K562 (cell line): ENCODE measurements at regions not wholly inside any gene's neighbourhood (a gene's known extent, or its start where the extent isn't known, plus 50 kb on each side); places are given as distances from the start of the nearest gene placed in this dataset.

Source experiments
- ATAC-seq: fragments of 200-7000 bp; cut with Tn5 transposase; 3 replicates; pipeline ENCODE4 v1.9.1; 2020; ENCODE audit warnings: moderate library complexity
- BruUV-seq: library from RNA; stranded (reverse); fragments of 400-500 nt; replicated peaks from 2 replicates; lab custom pipeline; 2021; lab: Mats Ljungman, UMichigan
- CTCF ChIA-PET: fragments of 300-600 bp; formaldehyde crosslinking; extraction: SDS; loops from one replicate; lab custom pipeline; 2021; ENCODE audit warnings: low intra/inter-chr PET ratio; lab: Yijun Ruan, JAX
- POLR2A ChIA-PET: fragments of 300-600, 350-650 bp; sonication (Branson Sonifier 250); formaldehyde crosslinking; extraction: SDS; loops from one replicate; lab custom pipeline; 2021; ENCODE audit warnings: antibody characterized with exemption, inconsistent platforms; lab: Yijun Ruan, JAX
- DNase-seq, 4 experiments: peaks; one replicate each; pipeline versions ENCODE4 v3.0.0 to v3.0.0-alpha.2; 2011 to 2018; ENCODE audit warnings: low spot score in 3 of 4, mixed read lengths in 3 of 4; ENCODE audit errors: extremely low read depth in 1 of 4
- FAIRE-seq: peaks from 2 replicates; lab custom pipeline; 2011; peaks lifted over from hg19 to GRCh38; lab: Jason Lieb, UNC
- H2AFZ ChIP-seq: 2 replicates; pipeline ENCODE4 v1.6.0; 2011; ENCODE audit warnings: low read depth, low read length, control low read depth, inconsistent platforms
- H3K27ac ChIP-seq: fragments of 200-600 bp; 3 replicates; pipeline ENCODE4 v1.8.0; 2011; ENCODE audit warnings: low read depth, mild to moderate bottlenecking, control low read depth, inconsistent platforms, low read length, moderate library complexity, mixed read lengths; ENCODE audit errors: extremely low read depth
- H3K27me3 ChIP-seq, 2 experiments: fragments of 300-600 bp in 1 of 2; 2 replicates in 1 of 2; 3 replicates in 1 of 2; pipeline versions ENCODE4 v1.6.0 to v1.8.0; 2011; ENCODE audit warnings: inconsistent platforms in 2 of 2, low read length in 2 of 2, mild to moderate bottlenecking in 1 of 2, mixed read lengths in 1 of 2, moderate library complexity in 1 of 2; ENCODE audit not compliant: control insufficient read depth in 2 of 2, insufficient read depth in 2 of 2
- H3K36me3 ChIP-seq: fragments of 300-600 bp; 3 replicates; pipeline ENCODE4 v1.8.0; 2011; ENCODE audit warnings: mild to moderate bottlenecking, low read length, inconsistent platforms; ENCODE audit not compliant: control insufficient read depth, insufficient read depth
- H3K4me1 ChIP-seq, 2 experiments: fragments of 200-600 bp in 1 of 2; replicated peaks in 1 of 2; 2 replicates in 1 of 2; 3 replicates in 1 of 2; pipeline versions ENCODE4 v1.5.1 to v1.8.0; 2011; ENCODE audit warnings: inconsistent platforms in 2 of 2, low read length in 2 of 2, mild to moderate bottlenecking in 1 of 2, mixed read lengths in 1 of 2, moderate library complexity in 1 of 2; ENCODE audit not compliant: control insufficient read depth in 2 of 2, insufficient read depth in 2 of 2
- H3K4me2 ChIP-seq: 2 replicates; pipeline ENCODE4 v1.6.1; 2011; ENCODE audit warnings: low read length, control low read depth, inconsistent platforms, mixed read lengths; ENCODE audit not compliant: insufficient read depth
- H3K4me3 ChIP-seq: fragments of 200-600 bp; sonication (generic), shearing (Covaris generic); 2 replicates; pipeline ENCODE4 v1.5.1; 2016; ENCODE audit warnings: control low read depth, inconsistent platforms
- H3K79me2 ChIP-seq: fragments of 200-600 bp; 3 replicates; pipeline ENCODE4 v1.8.0; 2011; ENCODE audit warnings: low read length, inconsistent platforms; ENCODE audit not compliant: control insufficient read depth, insufficient read depth
- H3K9ac ChIP-seq, 2 experiments: 2 replicates each; pipeline versions ENCODE4 v1.6.0 to v1.6.1; 2011; ENCODE audit warnings: low read depth in 2 of 2, low read length in 2 of 2, control low read depth in 1 of 2, inconsistent platforms in 1 of 2, mild to moderate bottlenecking in 1 of 2, mixed read lengths in 1 of 2; ENCODE audit not compliant: insufficient read depth in 1 of 2
- H3K9me1 ChIP-seq: one replicate; pipeline ENCODE4 v1.6.0; 2011; ENCODE audit warnings: inconsistent platforms, mild to moderate bottlenecking, low read length, moderate library complexity; ENCODE audit not compliant: control insufficient read depth, insufficient read depth
- H3K9me3 ChIP-seq: replicated peaks from 2 replicates; pipeline ENCODE4 v1.5.1; 2011; ENCODE audit warnings: low read depth, low read length, inconsistent platforms; ENCODE audit not compliant: control insufficient read depth, insufficient read depth
- H4K20me1 ChIP-seq: replicated peaks from 2 replicates; pipeline ENCODE4 v1.6.1; 2011; ENCODE audit warnings: low read length, inconsistent platforms, mixed read lengths; ENCODE audit not compliant: control insufficient read depth, insufficient read depth
- E2F1 ChIP-seq: sonication (generic); formaldehyde crosslinking; IDR thresholded peaks from 2 replicates; pipeline ENCODE4 v1.8.1; 2023; ENCODE audit warnings: mild to moderate bottlenecking, missing genetic modification reagents, moderate library complexity
- EGR1 ChIP-seq: fragments of 450-650 bp; conservative IDR thresholded peaks from 2 replicates; pipeline ENCODE4 v1.6.1; 2017; ENCODE audit warnings: mild to moderate bottlenecking
- ESRRB ChIP-seq: fragments of 250-450 bp; sonication (Bioruptor Pico); IDR thresholded peaks from 2 replicates; pipeline ENCODE4 v1.5.0; 2020; ENCODE audit warnings: mild to moderate bottlenecking, moderate library complexity, borderline replicate concordance
- FOXM1 ChIP-seq, 2 experiments: fragments of 450-650 bp in 1 of 2; sonication (generic) in 1 of 2; formaldehyde crosslinking in 1 of 2; IDR thresholded peaks; 2 replicates each; pipeline versions ENCODE4 v1.6.1 to v1.9.0; 2017 to 2022; ENCODE audit warnings: low read depth in 2 of 2, mild to moderate bottlenecking in 2 of 2, missing genetic modification reagents in 1 of 2, moderate library complexity in 1 of 2
- MAZ ChIP-seq, 2 experiments: fragments of 450-650 bp in 1 of 2; sonication (generic) in 1 of 2; formaldehyde crosslinking; IDR thresholded peaks in 1 of 2; conservative IDR thresholded peaks in 1 of 2; 2 replicates each; pipeline versions ENCODE4 v1.4.0 to v1.5.0; 2020; ENCODE audit warnings: mild to moderate bottlenecking in 1 of 2, missing genetic modification reagents in 1 of 2
- SPI1 ChIP-seq: IDR thresholded peaks from 2 replicates; pipeline ENCODE4 v1.6.1; 2011; ENCODE audit warnings: low read depth, low read length, control low read depth, borderline replicate concordance
- SRSF7 ChIP-seq: fragments of 200-400 bp; formaldehyde crosslinking; optimal IDR thresholded peaks from 2 replicates; pipeline ENCODE3; 2017; ENCODE audit warnings: mild to moderate bottlenecking, low read depth, low read length
- STAT5A ChIP-seq: IDR thresholded peaks from 2 replicates; pipeline ENCODE4 v1.6.1; 2012; ENCODE audit warnings: low read length, inconsistent platforms, borderline replicate concordance
- TBL1XR1 ChIP-seq, 2 experiments: IDR thresholded peaks; 2 replicates each; pipeline ENCODE4 v1.6.1; 2012; ENCODE audit warnings: improper control_type of control experiment in 2 of 2, low read length in 2 of 2, mild to moderate bottlenecking in 1 of 2
- ZBTB5 ChIP-seq: fragments of 450-650 bp; IDR thresholded peaks from 2 replicates; pipeline ENCODE4 v1.6.1; 2017; ENCODE audit warnings: antibody characterized with exemption
- ZBTB8A ChIP-seq: fragments of 450-650 bp; IDR thresholded peaks from 2 replicates; pipeline ENCODE4 v1.6.1; 2018; ENCODE audit warnings: mild to moderate bottlenecking, moderate library complexity; ENCODE audit not compliant: partially characterized antibody
- ZNF197 ChIP-seq: fragments of 200-800 bp; sonication (Bioruptor generic); IDR thresholded peaks from 2 replicates; pipeline ENCODE4 v1.6.1; 2016; ENCODE audit warnings: low read depth, missing genetic modification characterization, missing compliant biosample characterization
- ZNF23 ChIP-seq: fragments of 250-450 bp; sonication (Bioruptor Pico); IDR thresholded peaks from 2 replicates; pipeline ENCODE4 v1.4.0; 2020; ENCODE audit warnings: mild to moderate bottlenecking
- ZNF324 ChIP-seq: fragments of 250-450 bp; sonication (Bioruptor Pico); IDR thresholded peaks from 2 replicates; pipeline ENCODE4 v1.4.0; 2020; ENCODE audit warnings: mild to moderate bottlenecking
- ZSCAN29 ChIP-seq: fragments of 450-650 bp; IDR thresholded peaks from 2 replicates; pipeline ENCODE4 v1.6.1; 2017
- WGBS: fragments of 100-300 bp; shearing (Covaris generic); methylation state at CpG from one replicate; pipeline ENCODE4 v1.1.6; 2016; ENCODE audit warnings: low coverage, mixed read lengths; ENCODE audit not compliant: insufficient coverage; ENCODE audit errors: missing lambda C conversion rate; 5-methylcytosine and 5-hydroxymethylcytosine counted together
- in situ Hi-C: fragments of 300-500 bp; cut with MboI; formaldehyde crosslinking; loops from 4 replicates; pipeline ENCODE4 v1.15.0; 2018; ENCODE audit warnings: inconsistent platforms, mixed read lengths
- intact Hi-C: fragments of 100-400 bp; cut with micrococcal nuclease; formaldehyde crosslinking; loops from 2 replicates; pipeline ENCODE4 v1.14.2; 2022

DNA sequence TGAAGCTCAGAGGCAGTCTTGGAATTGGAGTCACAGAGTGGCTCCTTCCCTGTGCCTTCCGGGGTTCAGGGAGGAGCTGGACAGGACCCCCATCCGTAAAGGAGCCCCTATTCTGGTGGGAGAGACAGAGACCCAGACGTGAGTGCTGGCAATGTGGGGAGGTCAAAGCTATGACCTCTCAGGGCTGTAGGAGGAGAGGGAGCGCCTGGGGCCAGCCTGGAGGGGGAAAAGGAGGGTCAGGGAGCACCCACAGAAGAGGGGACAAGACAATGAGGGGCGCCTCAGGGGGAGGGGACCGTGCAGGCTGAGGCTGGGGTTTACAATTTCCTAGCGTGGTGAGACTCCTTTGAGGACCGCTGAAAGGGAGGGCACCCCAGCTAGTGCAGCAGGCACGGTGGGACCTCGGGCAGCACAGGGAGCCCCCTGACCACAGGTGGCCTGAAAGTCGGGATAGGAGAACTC is 97.9 kb upstream of the LRPAP1 start:
- H3K4me3 ChIP-seq = no peak overlapping the region
- peaks cover 0 to 39% of the 10 kb centered on the region in 2 experiments; a peak in 4 of 5 replicates for H3K27me3 ChIP-seq
- ChIA-PET CTCF (no interaction called here), POLR2A (no interaction called here)
- no peak for TF ChIP-seq ZSCAN29
- TF ChIP-seq ZNF197 (CRISPR knock-in tag) = no peak
- no peak for TF ChIP-seq ZNF324 (CRISPR knock-in tag)
- no peak for TF ChIP-seq ZBTB8A
- TF ChIP-seq ZBTB5 = no peak
- no peak for TF ChIP-seq ESRRB (CRISPR knock-in tag)
- no peak for TF ChIP-seq EGR1
- no peak for TF ChIP-seq SRSF7
- TF ChIP-seq E2F1 (CRISPR knock-in tag) = no peak
- TF ChIP-seq ZNF23 = no peak
- TF ChIP-seq SPI1 = no peak
- no peak for TF ChIP-seq MAZ (CRISPR knock-in tag; conservative IDR thresholded peaks at IDR 0.05 in 1 of 2, IDR thresholded peaks at IDR 0.05 in 1 of 2)
- TF ChIP-seq TBL1XR1 (IDR thresholded peaks at IDR 0.05; ENCODE audit: low read length in 2 of 2) = no peak
- no peak for TF ChIP-seq FOXM1 (IDR thresholded peaks at IDR 0.05; ENCODE audit: low read depth)
- TF ChIP-seq FOXM1 (CRISPR knock-in tag; IDR thresholded peaks at IDR 0.05; ENCODE audit: low read depth) = no peak
- TF ChIP-seq STAT5A = no peak
- H3K9me3 ChIP-seq = no peaks in the 10 kb centered on the region
- H3K9ac ChIP-seq = no peak overlapping the region
- H3K9me1 ChIP-seq = no peaks in the 10 kb centered on the region
- BruUV-seq = no TSS peak
- no peaks in the 10 kb centered on the region for H3K36me3 ChIP-seq
- 0% methylated on average over 8 of the region's 11 CpGs for whole genome bisulfite sequencing
- no peak overlapping the region for H2AFZ ChIP-seq
- intact Hi-C loops (no loop called here), in situ Hi-C loops (no loop called here)
- ATAC-seq = no peak
- H3K4me2 ChIP-seq = no peak overlapping the region
- H4K20me1 ChIP-seq = no peaks in the 10 kb centered on the region
- no peak for FAIRE-seq
- no peaks in the 10 kb centered on the region; a peak in 1 of 5 replicates for H3K4me1 ChIP-seq
- no peak overlapping the region for H3K27ac ChIP-seq
- no peak for DNase-seq
- H3K79me2 ChIP-seq = no peaks in the 10 kb centered on the region
